Esophagus squamous epithelium (tissue), 4 donors: ENCODE measurements at regions not wholly inside any gene's neighbourhood (a gene's known extent, or its start where the extent isn't known, plus 50 kb on each side); places are given as distances from the start of the nearest gene placed in this dataset.

Source experiments
- CTCF ChIP-seq, 6 experiments: fragments of 450-650 bp in 4 of 6; fragments of 200-600 bp in 2 of 6; sonication (generic) in 2 of 6; IDR thresholded peaks; one replicate each; pipeline ENCODE4 v1.5.1; 2016 to 2019; ENCODE audit warnings: antibody characterized with exemption in 6 of 6, mild to moderate bottlenecking in 4 of 6, moderate library complexity in 4 of 6
- POLR2A ChIP-seq, 4 donors: fragments of 450-650 bp; IDR thresholded peaks; one replicate each; pipeline ENCODE4 v1.6.1; 2017; ENCODE audit warnings: antibody characterized with exemption in 4 of 4, mild to moderate bottlenecking in 4 of 4, moderate library complexity in 3 of 4

GRCh38 chr11:90542092-90542491, 319.2 kb upstream of the CHORDC1 start:
- TF ChIP-seq CTCF (IDR thresholded peaks at IDR 0.05) (no peak), POLR2A (IDR thresholded peaks at IDR 0.05) (no peak)
